ENCODE measurements at regions not wholly inside any gene's neighbourhood (a gene's known extent, or its start where the extent isn't known, plus 50 kb on each side); places are given as distances from the start of the nearest gene placed in this dataset.
A peak's percentile ranks its signal among the peaks of the same experiment; 100 is the strongest.

DNA sequence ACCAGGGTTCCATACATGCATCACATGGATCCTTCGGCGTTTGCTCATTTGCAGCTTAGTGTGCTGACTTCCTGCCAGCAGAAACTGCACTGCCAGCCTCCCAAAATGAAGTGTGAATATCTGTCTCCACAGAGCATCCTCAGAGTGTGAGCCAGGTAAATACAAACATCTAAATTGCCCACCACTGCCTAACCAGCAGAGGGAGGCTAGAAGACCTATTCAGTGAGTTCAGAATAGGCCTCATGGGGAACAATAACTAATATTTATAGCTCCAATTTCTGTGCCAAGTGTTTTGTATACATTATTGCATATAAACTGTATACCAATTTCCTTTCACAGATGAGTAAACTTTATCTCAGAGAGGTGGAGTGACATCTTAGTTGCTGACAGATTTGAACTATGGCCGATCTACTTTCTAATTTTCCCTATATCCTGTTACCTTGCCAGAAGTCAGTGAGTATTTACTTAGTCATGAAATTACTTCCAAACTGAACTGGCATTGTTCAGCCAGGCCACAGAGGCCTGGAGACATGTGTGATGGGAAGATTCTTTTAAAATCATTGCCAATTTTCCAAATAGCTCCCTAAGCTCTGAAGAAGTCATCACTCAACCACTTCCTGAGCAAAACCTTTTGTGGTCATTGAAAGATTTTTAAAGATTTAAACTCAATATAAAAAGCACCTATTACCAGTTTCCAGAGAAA lies 926.5 kb upstream of the GHITM start:
- Histone ChIP-seq H3K27ac (ENCODE audit: low read length) (no peak overlapping the region), H3K36me3 (ENCODE audit: low read depth, low read length) (no peaks in the 10 kb centered on the region), H2AFZ (ENCODE audit: low read length) (no peak overlapping the region), H3K9me3 (ENCODE audit: low read length) (no peaks in the 10 kb centered on the region), H3K4me3 (ENCODE audit: low read length) (no peak overlapping the region), H3K4me2 (ENCODE audit: low read length) (no peak overlapping the region), H3K9me2 (replicated peaks; ENCODE audit: low read length) (no peaks in the 10 kb centered on the region), H3K79me2 (ENCODE audit: low read length) (no peaks in the 10 kb centered on the region), H4K20me1 (ENCODE audit: low read length) (no peaks in the 10 kb centered on the region), H3K9ac (ENCODE audit: low read length) (no peak overlapping the region), H3K4me1 (ENCODE audit: insufficient read depth, low read length) (no peaks in the 10 kb centered on the region), H3F3A (ENCODE audit: low read length, unreplicated experiment) (no peaks in the 10 kb centered on the region), H3K27me3 (ENCODE audit: low read length) (no peaks in the 10 kb centered on the region)
- no peak for ATAC-seq
- intact Hi-C loops (cut with micrococcal nuclease), result no loop called here
- TF ChIP-seq EZH2 (IDR thresholded peaks at IDR 0.05; ENCODE audit: low read length, unreplicated experiment) (no peak), EZH2phosphoT487 (IDR thresholded peaks at IDR 0.05; ENCODE audit: borderline replicate concordance, low read length) (no peak)
- TF ChIP-seq, protein P1, sequence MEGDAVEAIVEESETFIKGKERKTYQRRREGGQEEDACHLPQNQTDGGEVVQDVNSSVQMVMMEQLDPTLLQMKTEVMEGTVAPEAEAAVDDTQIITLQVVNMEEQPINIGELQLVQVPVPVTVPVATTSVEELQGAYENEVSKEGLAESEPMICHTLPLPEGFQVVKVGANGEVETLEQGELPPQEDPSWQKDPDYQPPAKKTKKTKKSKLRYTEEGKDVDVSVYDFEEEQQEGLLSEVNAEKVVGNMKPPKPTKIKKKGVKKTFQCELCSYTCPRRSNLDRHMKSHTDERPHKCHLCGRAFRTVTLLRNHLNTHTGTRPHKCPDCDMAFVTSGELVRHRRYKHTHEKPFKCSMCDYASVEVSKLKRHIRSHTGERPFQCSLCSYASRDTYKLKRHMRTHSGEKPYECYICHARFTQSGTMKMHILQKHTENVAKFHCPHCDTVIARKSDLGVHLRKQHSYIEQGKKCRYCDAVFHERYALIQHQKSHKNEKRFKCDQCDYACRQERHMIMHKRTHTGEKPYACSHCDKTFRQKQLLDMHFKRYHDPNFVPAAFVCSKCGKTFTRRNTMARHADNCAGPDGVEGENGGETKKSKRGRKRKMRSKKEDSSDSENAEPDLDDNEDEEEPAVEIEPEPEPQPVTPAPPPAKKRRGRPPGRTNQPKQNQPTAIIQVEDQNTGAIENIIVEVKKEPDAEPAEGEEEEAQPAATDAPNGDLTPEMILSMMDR (conservative IDR thresholded peaks at IDR 0.05; ENCODE audit: low read depth, low read length), result no peak
- ChIA-PET CTCF (no interaction called here), POLR2A (ENCODE audit: unreplicated experiment) (no interaction called here)
- DNase-seq, result peak; percentile 9
- BruUV-seq (replicated peaks), result no TSS peak

DNA sequence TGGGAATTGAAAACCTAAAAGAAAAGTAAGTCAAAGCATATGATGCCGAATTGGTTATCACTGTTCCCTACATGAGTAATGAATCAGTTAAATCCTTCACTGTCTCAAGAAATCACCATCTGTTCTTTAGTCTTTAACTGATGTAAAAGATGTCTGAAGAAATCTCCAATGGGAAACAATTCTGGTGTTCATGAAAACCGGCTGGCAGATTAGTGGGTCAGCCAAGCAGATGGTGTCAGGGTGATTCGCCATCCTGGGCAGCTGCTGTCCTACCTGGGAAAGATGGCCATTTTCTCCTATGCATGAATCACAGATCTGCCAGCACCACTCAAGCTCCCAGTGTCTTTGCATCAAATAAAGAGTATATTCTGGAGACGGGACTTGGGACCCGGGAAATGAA lies 925.2 kb upstream of the GHITM start:
- CTCF ChIA-PET, result no interaction called here

DNA sequence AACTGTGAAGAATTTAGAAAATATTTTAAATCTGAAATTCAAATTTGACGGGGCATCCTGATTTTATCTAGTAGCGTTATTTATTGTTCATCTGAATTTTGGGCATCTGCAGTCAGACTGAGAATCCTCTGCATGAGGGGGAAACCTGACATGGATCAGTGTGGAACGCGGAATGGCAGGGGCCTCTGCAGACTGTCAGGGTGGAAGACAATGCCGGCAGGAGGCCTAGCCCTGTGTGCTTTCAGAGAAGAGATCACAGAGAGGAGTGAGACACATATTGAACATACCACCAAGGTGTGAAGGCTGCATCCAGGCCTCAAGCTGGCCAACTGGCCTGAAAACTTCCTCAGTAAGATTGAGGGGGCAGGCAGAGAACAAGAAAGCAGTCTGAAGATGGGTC lies 921.1 kb upstream of the GHITM start:
- ATAC-seq (no peak), DNase-seq (no peak)
- Histone ChIP-seq H3K79me2 (ENCODE audit: low read length) (no peaks in the 10 kb centered on the region), H3K4me2 (ENCODE audit: low read length) (no peak overlapping the region), H2AFZ (ENCODE audit: low read length) (no peak overlapping the region), H3F3A (ENCODE audit: low read length, unreplicated experiment) (no peaks in the 10 kb centered on the region), H3K27me3 (ENCODE audit: low read length) (no peaks in the 10 kb centered on the region), H3K36me3 (ENCODE audit: low read depth, low read length) (no peaks in the 10 kb centered on the region), H3K9me3 (ENCODE audit: low read length) (no peaks in the 10 kb centered on the region), H3K4me3 (ENCODE audit: low read length) (no peak overlapping the region), H3K27ac (ENCODE audit: low read length) (no peak overlapping the region), H3K9me2 (replicated peaks; ENCODE audit: low read length) (no peaks in the 10 kb centered on the region), H3K4me1 (ENCODE audit: insufficient read depth, low read length) (no peaks in the 10 kb centered on the region), H4K20me1 (ENCODE audit: low read length) (no peaks in the 10 kb centered on the region), H3K9ac (ENCODE audit: low read length) (no peak overlapping the region)
- CTCF ChIA-PET, result no interaction called here
- intact Hi-C loops (cut with micrococcal nuclease), result no loop called here
- no peak for TF ChIP-seq EZH2 (IDR thresholded peaks at IDR 0.05; ENCODE audit: low read length, unreplicated experiment)
- TF ChIP-seq, protein P1 (conservative IDR thresholded peaks at IDR 0.05; ENCODE audit: low read depth, low read length), result no peak
- TF ChIP-seq EZH2phosphoT487 (IDR thresholded peaks at IDR 0.05; ENCODE audit: borderline replicate concordance, low read length), result no peak
- POLR2A ChIA-PET (ENCODE audit: unreplicated experiment), result no interaction called here
- no TSS peak for BruUV-seq (replicated peaks)

More for the DNA sequence above, 925.2 kb upstream of the GHITM start:
- Histone ChIP-seq H3K4me1 (ENCODE audit: insufficient read depth, low read length) (no peaks in the 10 kb centered on the region), H4K20me1 (ENCODE audit: low read length) (no peaks in the 10 kb centered on the region), H3K4me3 (ENCODE audit: low read length) (no peak overlapping the region), H3K36me3 (ENCODE audit: low read depth, low read length) (no peaks in the 10 kb centered on the region), H3F3A (ENCODE audit: low read length, unreplicated experiment) (no peaks in the 10 kb centered on the region), H3K9me2 (replicated peaks; ENCODE audit: low read length) (no peaks in the 10 kb centered on the region), H3K79me2 (ENCODE audit: low read length) (no peaks in the 10 kb centered on the region), H3K9ac (ENCODE audit: low read length) (no peak overlapping the region), H3K4me2 (ENCODE audit: low read length) (no peak overlapping the region), H2AFZ (ENCODE audit: low read length) (no peak overlapping the region), H3K9me3 (ENCODE audit: low read length) (no peaks in the 10 kb centered on the region), H3K27ac (ENCODE audit: low read length) (no peak overlapping the region), H3K27me3 (ENCODE audit: low read length) (no peaks in the 10 kb centered on the region)
- ATAC-seq (no peak), DNase-seq (no peak)
- BruUV-seq (replicated peaks), result no TSS peak
- intact Hi-C loops (cut with micrococcal nuclease), result no loop called here
- TF ChIP-seq EZH2 (IDR thresholded peaks at IDR 0.05; ENCODE audit: low read length, unreplicated experiment) (no peak), EZH2phosphoT487 (IDR thresholded peaks at IDR 0.05; ENCODE audit: borderline replicate concordance, low read length) (no peak)
- TF ChIP-seq, protein P1 (conservative IDR thresholded peaks at IDR 0.05; ENCODE audit: low read depth, low read length), result no peak
- POLR2A ChIA-PET (ENCODE audit: unreplicated experiment), result no interaction called here

All from PC-3 (cell line).